IPS-18a (cell line): ENCODE measurements at regions not wholly inside any gene's neighbourhood (a gene's known extent, or its start where the extent isn't known, plus 50 kb on each side); places are given as distances from the start of the nearest gene placed in this dataset.

Source experiments
- H3K27ac ChIP-seq: one replicate; pipeline ENCODE4 v1.5.1; 2013; ENCODE audit warnings: low read length
- H3K27me3 ChIP-seq: one replicate; pipeline ENCODE4 v1.6.1; 2013; ENCODE audit warnings: mild to moderate bottlenecking, low read length; ENCODE audit not compliant: control insufficient read depth, insufficient read depth
- H3K36me3 ChIP-seq: one replicate; pipeline ENCODE4 v1.6.1; 2013; ENCODE audit warnings: low read depth, low read length; ENCODE audit not compliant: control insufficient read depth
- H3K4me1 ChIP-seq: one replicate; pipeline ENCODE4 v1.6.1; 2013; ENCODE audit warnings: low read depth, low read length; ENCODE audit not compliant: control insufficient read depth
- H3K4me3 ChIP-seq: one replicate; pipeline ENCODE4 v1.5.1; 2013; ENCODE audit warnings: low read length
- H3K9ac ChIP-seq: one replicate; pipeline ENCODE4 v1.6.1; 2013; ENCODE audit warnings: mild to moderate bottlenecking, low read length, moderate library complexity
- H3K9me3 ChIP-seq: one replicate; pipeline ENCODE4 v1.6.1; 2013; ENCODE audit warnings: low read depth, low read length; ENCODE audit not compliant: control insufficient read depth

DNA sequence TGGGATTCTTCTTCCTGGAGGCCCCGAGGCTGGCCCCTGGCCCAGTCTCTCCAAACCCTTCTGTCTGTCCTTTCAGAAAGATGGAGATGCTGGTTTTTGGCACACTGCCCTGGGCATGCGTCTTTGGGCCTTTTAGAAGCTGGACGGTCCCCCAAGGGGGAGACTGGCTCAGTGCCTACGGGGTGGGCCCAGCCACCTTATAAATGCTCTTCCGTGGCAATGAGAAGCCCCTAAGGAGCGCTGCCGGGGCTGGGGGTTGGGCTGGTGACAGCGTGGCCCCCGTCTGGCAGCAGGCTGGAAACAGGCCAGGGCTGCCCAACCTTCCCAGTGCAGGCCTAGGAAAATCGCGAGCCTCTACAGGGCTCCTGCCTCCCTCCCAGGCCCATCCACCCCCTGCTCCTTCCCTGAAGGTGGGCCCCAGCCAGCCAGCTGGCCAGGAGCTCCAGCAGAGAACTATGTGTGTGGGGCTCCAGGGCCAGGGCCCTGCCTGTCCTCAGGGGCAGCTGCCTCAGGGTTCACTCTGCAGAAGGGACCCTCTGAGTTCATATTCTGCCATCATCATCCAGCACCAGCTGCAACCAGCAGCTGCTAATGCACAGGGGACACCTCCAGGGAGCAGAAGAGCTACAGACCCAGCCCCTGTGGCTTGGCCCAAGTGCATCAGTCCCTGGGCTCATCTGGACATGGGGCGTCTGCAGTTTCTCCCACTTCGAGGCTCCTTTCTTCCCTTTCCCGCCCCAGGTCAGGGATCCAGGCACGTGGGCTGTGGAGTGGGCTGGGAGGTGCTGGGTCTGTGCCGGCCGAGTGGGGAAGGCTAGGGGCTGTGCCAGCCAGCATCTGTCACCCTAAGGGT is 107.6 kb upstream of the OTOS start:
- Histone ChIP-seq H3K4me3 (no peak overlapping the region), H3K27me3 (no peaks in the 10 kb centered on the region), H3K27ac (no peak overlapping the region), H3K9ac (no peak overlapping the region), H3K9me3 (no peaks in the 10 kb centered on the region), H3K36me3 (no peaks in the 10 kb centered on the region), H3K4me1 (no peaks in the 10 kb centered on the region)

DNA sequence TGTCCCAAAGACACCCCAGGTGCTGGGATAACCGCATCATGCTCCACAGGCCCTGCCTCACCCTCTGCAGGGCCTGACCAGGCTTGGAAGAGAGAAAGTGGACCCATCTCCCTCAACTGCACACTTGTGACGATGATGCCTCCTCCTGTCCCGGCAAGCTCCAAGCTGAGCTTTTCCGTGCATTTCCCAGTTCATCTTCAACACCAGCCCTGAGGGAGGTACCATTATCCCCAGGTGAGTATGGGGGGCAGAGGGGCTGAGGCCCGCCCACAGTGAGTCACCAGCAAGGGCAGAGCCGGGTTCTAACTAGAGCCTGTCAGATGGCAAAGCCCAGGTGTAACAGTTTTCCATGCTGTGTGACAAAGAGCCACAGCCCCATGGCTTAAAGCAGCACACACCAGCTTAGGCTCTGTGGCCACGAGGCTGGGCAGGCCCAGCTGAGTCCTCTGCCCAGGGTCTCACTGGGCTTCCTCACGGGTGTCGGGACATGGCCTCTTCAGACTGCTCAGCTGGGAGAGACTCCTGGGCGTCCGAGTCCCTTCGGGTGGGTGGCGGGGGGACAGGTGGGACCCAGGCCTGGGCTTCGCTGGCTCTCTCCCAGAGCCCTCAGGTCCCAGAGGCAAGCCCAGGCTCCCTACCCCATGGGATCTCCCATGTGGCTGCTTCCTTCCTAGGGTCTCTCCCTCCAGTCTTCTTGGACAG is 108.4 kb upstream of the OTOS start:
- Histone ChIP-seq H3K9me3 (no peaks in the 10 kb centered on the region), H3K36me3 (no peaks in the 10 kb centered on the region), H3K4me3 (no peak overlapping the region), H3K27me3 (no peaks in the 10 kb centered on the region), H3K9ac (no peak overlapping the region), H3K27ac (no peak overlapping the region), H3K4me1 (no peaks in the 10 kb centered on the region)

DNA sequence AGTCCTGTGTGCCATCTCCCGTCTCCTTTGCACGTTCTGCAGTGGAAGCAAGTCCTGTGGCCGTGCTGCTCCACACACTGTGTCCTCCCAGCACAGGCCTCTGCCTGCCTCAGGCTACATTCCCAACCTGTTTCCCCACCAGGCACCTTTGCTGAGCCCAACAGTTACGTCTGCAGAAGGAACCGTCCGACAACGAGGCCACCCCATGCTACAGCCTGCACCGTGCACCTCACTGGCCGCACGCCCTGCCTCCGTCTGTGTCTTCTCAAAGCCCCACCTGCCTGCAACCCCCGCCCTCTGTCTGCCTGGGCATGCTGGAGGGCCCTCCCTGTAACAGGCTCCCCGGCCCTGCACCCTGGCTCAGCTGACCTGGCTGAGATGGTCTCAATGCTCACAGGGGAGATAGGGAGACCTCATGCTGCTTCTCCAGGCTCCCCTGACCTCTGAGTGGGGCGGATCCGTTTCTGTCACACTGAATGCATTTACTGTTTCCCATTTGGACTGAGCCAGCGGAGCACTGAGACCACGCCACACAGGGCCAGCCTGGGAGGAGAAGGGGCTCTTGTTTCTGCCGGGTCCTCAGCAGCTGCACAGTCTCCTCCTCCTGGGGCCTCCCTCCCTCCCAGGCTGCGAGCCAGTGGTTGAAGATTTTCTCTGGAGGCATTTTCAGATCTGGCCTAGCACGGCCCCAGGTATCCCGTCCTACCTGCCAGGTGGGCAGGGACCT is 109.1 kb upstream of the OTOS start:
- Histone ChIP-seq H3K9me3 (no peaks in the 10 kb centered on the region), H3K4me3 (no peak overlapping the region), H3K4me1 (no peaks in the 10 kb centered on the region), H3K9ac (no peak overlapping the region), H3K27ac (no peak overlapping the region), H3K27me3 (no peaks in the 10 kb centered on the region), H3K36me3 (no peaks in the 10 kb centered on the region)

DNA sequence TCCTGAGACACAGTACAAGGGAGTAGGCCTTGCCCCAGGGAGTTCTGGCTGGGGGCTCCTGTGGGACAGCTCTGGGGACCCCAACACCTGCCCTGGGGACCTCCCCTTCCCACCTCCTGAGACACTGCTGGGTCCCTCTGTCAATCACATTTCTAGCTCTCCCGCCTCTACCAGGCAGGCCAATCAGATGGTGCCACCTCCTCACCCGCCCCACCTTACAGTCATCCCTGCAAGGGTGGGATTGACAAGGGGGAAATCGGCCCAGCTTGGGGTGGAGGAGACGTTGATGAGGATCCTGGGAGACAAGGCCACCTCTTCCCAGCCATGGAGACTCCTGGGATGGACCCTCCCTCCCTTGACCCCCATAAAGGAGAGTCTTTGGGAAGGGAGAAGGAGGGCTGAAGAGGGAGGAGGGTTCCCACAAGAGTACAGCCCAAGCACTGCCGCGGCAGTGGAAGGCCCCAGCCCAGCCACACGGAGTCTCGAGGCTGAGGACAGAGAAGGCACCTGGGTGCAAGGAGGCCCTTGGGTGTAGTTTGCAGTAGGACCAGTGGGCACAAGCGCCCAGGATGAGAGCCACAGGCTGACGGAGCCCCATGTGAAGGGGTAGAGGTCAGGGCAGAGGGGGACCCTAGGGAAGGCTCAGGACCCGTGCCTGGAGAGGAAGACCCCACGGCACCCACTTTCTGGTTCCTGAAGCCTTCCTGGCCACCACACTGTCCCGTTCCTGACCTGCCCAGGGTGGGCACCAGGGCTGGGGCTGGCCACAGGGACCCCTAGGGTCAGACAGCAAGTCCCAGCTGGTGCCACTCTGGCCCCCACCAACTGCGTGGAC is 109.9 kb upstream of the OTOS start:
- Histone ChIP-seq H3K27ac (no peak overlapping the region), H3K4me3 (no peak overlapping the region), H3K4me1 (no peaks in the 10 kb centered on the region), H3K9me3 (no peaks in the 10 kb centered on the region), H3K9ac (no peak overlapping the region), H3K27me3 (no peaks in the 10 kb centered on the region), H3K36me3 (no peaks in the 10 kb centered on the region)

DNA sequence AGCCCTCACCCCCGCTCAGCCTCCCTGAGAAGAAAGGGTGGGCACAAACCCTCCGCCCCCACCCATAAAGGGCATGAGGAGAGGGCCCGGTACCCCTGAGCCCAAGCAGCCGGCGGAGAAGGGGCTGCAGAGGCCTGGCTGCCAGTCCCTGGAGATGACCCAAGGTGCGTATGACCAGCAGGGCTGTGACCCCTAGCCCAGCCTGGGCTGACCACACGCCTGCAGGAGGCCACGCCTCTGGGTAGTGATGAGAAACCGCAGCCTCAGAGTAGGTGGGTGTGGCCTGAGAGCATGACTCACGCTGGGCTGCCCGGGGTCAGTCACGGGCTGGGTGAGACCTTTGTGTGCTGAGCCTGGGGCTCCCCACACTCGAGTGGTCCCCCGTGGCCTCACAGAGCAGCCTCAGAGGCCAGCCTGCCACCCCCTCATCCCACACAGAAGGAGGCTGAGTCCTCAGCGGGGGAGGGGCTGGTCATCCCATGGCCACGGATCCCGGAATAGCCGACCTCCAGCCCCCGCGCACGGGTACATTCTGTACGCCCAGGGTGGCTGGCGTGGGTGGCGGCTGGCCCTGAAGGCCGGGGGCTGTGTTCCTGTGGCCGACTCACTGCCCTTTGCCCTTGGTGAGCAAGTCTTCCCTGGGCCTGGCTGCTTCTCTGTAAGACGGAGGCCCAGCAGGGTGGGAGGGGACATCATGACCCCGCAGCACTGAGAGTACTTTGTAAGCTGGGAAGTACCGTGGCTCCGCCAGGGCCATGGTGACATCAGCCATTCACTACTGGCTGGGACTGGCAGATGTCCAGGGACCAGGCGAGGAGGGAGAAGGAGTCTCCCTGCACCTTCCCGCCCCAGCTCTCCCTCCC is 110.8 kb upstream of the OTOS start:
- Histone ChIP-seq H3K27ac (no peak overlapping the region), H3K27me3 (no peaks in the 10 kb centered on the region)

GRCh38 chr2:240251848-240252190 is 111.4 kb upstream of the OTOS start:
- Histone ChIP-seq H3K27me3 (no peaks in the 10 kb centered on the region), H3K4me1 (no peaks in the 10 kb centered on the region), H3K9me3 (no peaks in the 10 kb centered on the region), H3K4me3 (no peak overlapping the region), H3K36me3 (no peaks in the 10 kb centered on the region), H3K27ac (no peak overlapping the region), H3K9ac (no peak overlapping the region)

More for the DNA sequence above, 110.8 kb upstream of the OTOS start:
- Histone ChIP-seq H3K9me3 (no peaks in the 10 kb centered on the region), H3K4me3 (no peak overlapping the region), H3K36me3 (no peaks in the 10 kb centered on the region), H3K9ac (no peak overlapping the region), H3K4me1 (no peaks in the 10 kb centered on the region)

DNA sequence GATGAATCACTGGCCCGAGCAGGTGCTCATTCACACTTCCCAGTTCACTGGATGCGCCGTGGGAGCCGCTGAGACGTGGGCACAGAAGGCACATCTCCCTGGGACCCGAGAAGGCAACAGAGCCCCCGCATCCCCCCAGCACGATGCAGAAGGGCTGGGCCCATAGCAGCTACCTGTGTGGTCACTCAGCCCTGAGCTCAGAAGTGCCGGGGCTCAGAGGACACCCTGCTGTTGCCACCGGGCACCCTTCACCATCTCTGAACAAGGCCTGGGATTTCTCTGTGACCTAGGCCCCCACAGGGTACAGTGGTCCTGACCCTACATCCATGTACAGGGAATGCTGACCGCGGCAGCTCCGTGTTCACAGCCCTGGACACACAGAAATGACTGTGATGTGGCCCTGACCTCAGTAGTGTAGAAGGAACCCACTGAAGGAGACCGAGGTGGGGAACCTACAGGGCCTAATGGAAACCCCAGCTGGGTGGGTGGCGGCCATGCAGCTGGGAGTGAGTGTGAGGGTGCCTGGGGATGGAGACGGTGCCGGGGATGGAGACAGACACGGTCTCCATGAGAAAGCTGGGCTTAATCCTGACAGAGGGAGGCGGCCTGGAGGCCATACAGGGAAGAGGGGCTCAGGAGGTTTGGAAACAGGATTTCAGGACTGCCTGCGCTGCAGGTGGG is 111.9 kb upstream of the OTOS start:
- H3K27me3 ChIP-seq, result no peaks in the 10 kb centered on the region
- H3K36me3 ChIP-seq, result no peaks in the 10 kb centered on the region
- no peak overlapping the region for H3K4me3 ChIP-seq
- no peak overlapping the region for H3K9ac ChIP-seq
- H3K9me3 ChIP-seq, result no peaks in the 10 kb centered on the region
- H3K4me1 ChIP-seq, result no peaks in the 10 kb centered on the region
- no peak overlapping the region for H3K27ac ChIP-seq

DNA sequence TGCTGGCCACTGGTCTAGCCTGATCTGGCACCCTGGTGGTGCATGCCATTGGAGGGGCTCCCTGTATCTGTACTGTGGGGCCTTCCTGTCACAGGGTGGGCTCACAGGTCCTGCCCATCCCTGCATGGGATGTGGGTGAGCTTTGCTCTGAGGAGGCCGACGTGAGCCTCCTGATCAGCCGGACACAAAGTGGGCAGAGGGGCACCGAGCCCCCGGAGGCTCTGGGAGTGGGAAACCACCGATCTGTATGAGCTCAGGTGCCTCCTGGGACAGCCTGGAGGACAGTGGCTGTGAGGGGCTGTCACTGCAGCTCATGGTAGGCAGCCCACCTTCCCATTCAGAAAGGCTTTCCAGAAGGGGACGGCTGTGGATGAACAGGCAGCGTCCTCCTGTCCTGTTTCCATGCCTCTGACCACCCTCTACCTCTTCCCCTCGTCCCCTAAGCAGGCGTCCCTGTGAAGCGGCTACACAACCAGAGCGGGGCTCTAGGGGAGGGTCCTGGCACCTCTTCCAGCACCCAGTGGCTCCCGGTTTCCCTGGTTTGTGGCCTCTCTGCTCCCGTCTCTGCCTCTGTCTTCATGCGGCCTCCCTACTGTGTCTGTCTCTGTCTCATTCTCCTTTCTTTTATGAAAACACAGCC is 112.5 kb upstream of the OTOS start:
- Histone ChIP-seq H3K27me3 (no peaks in the 10 kb centered on the region), H3K4me1 (no peaks in the 10 kb centered on the region), H3K9ac (no peak overlapping the region), H3K4me3 (no peak overlapping the region), H3K36me3 (no peaks in the 10 kb centered on the region), H3K9me3 (no peaks in the 10 kb centered on the region), H3K27ac (no peak overlapping the region)

GRCh38 chr2:240253583-240254145 is 113.2 kb upstream of the OTOS start:
- Histone ChIP-seq H3K9me3 (no peaks in the 10 kb centered on the region), H3K36me3 (no peaks in the 10 kb centered on the region), H3K9ac (no peak overlapping the region), H3K27me3 (no peaks in the 10 kb centered on the region), H3K4me3 (no peak overlapping the region), H3K27ac (no peak overlapping the region), H3K4me1 (no peaks in the 10 kb centered on the region)
